K562 (cell line): ENCODE measurements at regions not wholly inside any gene's neighbourhood (a gene's known extent, or its start where the extent isn't known, plus 50 kb on each side); places are given as distances from the start of the nearest gene placed in this dataset.

Source experiments
- ATAC-seq: fragments of 200-7000 bp; cut with Tn5 transposase; 3 replicates; pipeline ENCODE4 v1.9.1; 2020; ENCODE audit warnings: moderate library complexity
- BruUV-seq: library from RNA; stranded (reverse); fragments of 400-500 nt; replicated peaks from 2 replicates; lab custom pipeline; 2021; lab: Mats Ljungman, UMichigan
- CTCF ChIA-PET: fragments of 300-600 bp; formaldehyde crosslinking; extraction: SDS; loops from one replicate; lab custom pipeline; 2021; ENCODE audit warnings: low intra/inter-chr PET ratio; lab: Yijun Ruan, JAX
- POLR2A ChIA-PET: fragments of 300-600, 350-650 bp; sonication (Branson Sonifier 250); formaldehyde crosslinking; extraction: SDS; loops from one replicate; lab custom pipeline; 2021; ENCODE audit warnings: antibody characterized with exemption, inconsistent platforms; lab: Yijun Ruan, JAX
- DNase-seq, 4 experiments: peaks; one replicate each; pipeline versions ENCODE4 v3.0.0 to v3.0.0-alpha.2; 2011 to 2018; ENCODE audit warnings: low spot score in 3 of 4, mixed read lengths in 3 of 4; ENCODE audit errors: extremely low read depth in 1 of 4
- FAIRE-seq: peaks from 2 replicates; lab custom pipeline; 2011; peaks lifted over from hg19 to GRCh38; lab: Jason Lieb, UNC
- H2AFZ ChIP-seq: 2 replicates; pipeline ENCODE4 v1.6.0; 2011; ENCODE audit warnings: low read depth, low read length, control low read depth, inconsistent platforms
- H3K27ac ChIP-seq: fragments of 200-600 bp; 3 replicates; pipeline ENCODE4 v1.8.0; 2011; ENCODE audit warnings: low read depth, mild to moderate bottlenecking, control low read depth, inconsistent platforms, low read length, moderate library complexity, mixed read lengths; ENCODE audit errors: extremely low read depth
- H3K27me3 ChIP-seq, 2 experiments: fragments of 300-600 bp in 1 of 2; 2 replicates in 1 of 2; 3 replicates in 1 of 2; pipeline versions ENCODE4 v1.6.0 to v1.8.0; 2011; ENCODE audit warnings: inconsistent platforms in 2 of 2, low read length in 2 of 2, mild to moderate bottlenecking in 1 of 2, mixed read lengths in 1 of 2, moderate library complexity in 1 of 2; ENCODE audit not compliant: control insufficient read depth in 2 of 2, insufficient read depth in 2 of 2
- H3K36me3 ChIP-seq: fragments of 300-600 bp; 3 replicates; pipeline ENCODE4 v1.8.0; 2011; ENCODE audit warnings: mild to moderate bottlenecking, low read length, inconsistent platforms; ENCODE audit not compliant: control insufficient read depth, insufficient read depth
- H3K4me1 ChIP-seq, 2 experiments: fragments of 200-600 bp in 1 of 2; replicated peaks in 1 of 2; 2 replicates in 1 of 2; 3 replicates in 1 of 2; pipeline versions ENCODE4 v1.5.1 to v1.8.0; 2011; ENCODE audit warnings: inconsistent platforms in 2 of 2, low read length in 2 of 2, mild to moderate bottlenecking in 1 of 2, mixed read lengths in 1 of 2, moderate library complexity in 1 of 2; ENCODE audit not compliant: control insufficient read depth in 2 of 2, insufficient read depth in 2 of 2
- H3K4me2 ChIP-seq: 2 replicates; pipeline ENCODE4 v1.6.1; 2011; ENCODE audit warnings: low read length, control low read depth, inconsistent platforms, mixed read lengths; ENCODE audit not compliant: insufficient read depth
- H3K4me3 ChIP-seq: fragments of 200-600 bp; sonication (generic), shearing (Covaris generic); 2 replicates; pipeline ENCODE4 v1.5.1; 2016; ENCODE audit warnings: control low read depth, inconsistent platforms
- H3K79me2 ChIP-seq: fragments of 200-600 bp; 3 replicates; pipeline ENCODE4 v1.8.0; 2011; ENCODE audit warnings: low read length, inconsistent platforms; ENCODE audit not compliant: control insufficient read depth, insufficient read depth
- H3K9ac ChIP-seq, 2 experiments: 2 replicates each; pipeline versions ENCODE4 v1.6.0 to v1.6.1; 2011; ENCODE audit warnings: low read depth in 2 of 2, low read length in 2 of 2, control low read depth in 1 of 2, inconsistent platforms in 1 of 2, mild to moderate bottlenecking in 1 of 2, mixed read lengths in 1 of 2; ENCODE audit not compliant: insufficient read depth in 1 of 2
- H3K9me1 ChIP-seq: one replicate; pipeline ENCODE4 v1.6.0; 2011; ENCODE audit warnings: inconsistent platforms, mild to moderate bottlenecking, low read length, moderate library complexity; ENCODE audit not compliant: control insufficient read depth, insufficient read depth
- H3K9me3 ChIP-seq: replicated peaks from 2 replicates; pipeline ENCODE4 v1.5.1; 2011; ENCODE audit warnings: low read depth, low read length, inconsistent platforms; ENCODE audit not compliant: control insufficient read depth, insufficient read depth
- H4K20me1 ChIP-seq: replicated peaks from 2 replicates; pipeline ENCODE4 v1.6.1; 2011; ENCODE audit warnings: low read length, inconsistent platforms, mixed read lengths; ENCODE audit not compliant: control insufficient read depth, insufficient read depth
- BHLHE40 ChIP-seq: IDR thresholded peaks from 2 replicates; pipeline ENCODE4 v1.6.1; 2011; ENCODE audit warnings: low read length, improper control_type of control experiment
- CREM ChIP-seq: IDR thresholded peaks from 2 replicates; pipeline ENCODE4 v1.6.1; 2014; ENCODE audit warnings: antibody characterized with exemption, low read depth
- ETS2 ChIP-seq: IDR thresholded peaks from 2 replicates; pipeline ENCODE4 v1.6.1; 2016; ENCODE audit warnings: borderline replicate concordance, missing genetic modification characterization, mild to moderate bottlenecking, moderate library complexity, missing compliant biosample characterization; ENCODE audit not compliant: poor library complexity, severe bottlenecking
- HCFC1 ChIP-seq: IDR thresholded peaks from 2 replicates; pipeline ENCODE4 v1.6.1; 2012; ENCODE audit warnings: low read depth, low read length, improper control_type of control experiment
- HDGF ChIP-seq: fragments of 450-650 bp; IDR thresholded peaks from 2 replicates; pipeline ENCODE4 v1.6.1; 2016
- KLF16 ChIP-seq: IDR thresholded peaks from 2 replicates; pipeline ENCODE4 v1.6.1; 2016; ENCODE audit warnings: antibody characterized with exemption
- MED1 ChIP-seq: sonication (generic); formaldehyde crosslinking; IDR thresholded peaks from 2 replicates; pipeline ENCODE4 v1.8.1; 2023; ENCODE audit warnings: missing genetic modification reagents, borderline replicate concordance
- WGBS: fragments of 100-300 bp; shearing (Covaris generic); methylation state at CpG from one replicate; pipeline ENCODE4 v1.1.6; 2016; ENCODE audit warnings: low coverage, mixed read lengths; ENCODE audit not compliant: insufficient coverage; ENCODE audit errors: missing lambda C conversion rate; 5-methylcytosine and 5-hydroxymethylcytosine counted together
- in situ Hi-C: fragments of 300-500 bp; cut with MboI; formaldehyde crosslinking; loops from 4 replicates; pipeline ENCODE4 v1.15.0; 2018; ENCODE audit warnings: inconsistent platforms, mixed read lengths
- intact Hi-C: fragments of 100-400 bp; cut with micrococcal nuclease; formaldehyde crosslinking; loops from 2 replicates; pipeline ENCODE4 v1.14.2; 2022
- TF ChIP-seq, protein P1 (sequence below), 3 experiments: IDR thresholded peaks in 2 of 3; conservative IDR thresholded peaks in 1 of 3; 2 replicates each; pipeline ENCODE4 v1.5.1; 2011 to 2012; ENCODE audit warnings: low read length in 3 of 3, mild to moderate bottlenecking in 3 of 3, control low read depth in 2 of 3, improper control_type of control experiment in 1 of 3, inconsistent platforms in 1 of 3, low read depth in 1 of 3, mixed read lengths in 1 of 3, moderate library complexity in 1 of 3; ENCODE audit not compliant: insufficient read depth in 2 of 3
- TF ChIP-seq, protein P2 (sequence below): sonication (generic); formaldehyde crosslinking; IDR thresholded peaks from 2 replicates; pipeline ENCODE4 v1.8.0; 2022; ENCODE audit warnings: missing genetic modification reagents, mild to moderate bottlenecking, moderate library complexity, borderline replicate concordance
- TF ChIP-seq, protein P3 (sequence below): sonication (generic); formaldehyde crosslinking; IDR thresholded peaks from 2 replicates; pipeline ENCODE4 v1.8.1; 2023; ENCODE audit warnings: mild to moderate bottlenecking, missing genetic modification reagents, moderate library complexity
- TF ChIP-seq, protein P4 (sequence below): fragments of 450-650 bp; IDR thresholded peaks from 2 replicates; pipeline ENCODE4 v1.6.1; 2018; ENCODE audit not compliant: partially characterized antibody

DNA sequence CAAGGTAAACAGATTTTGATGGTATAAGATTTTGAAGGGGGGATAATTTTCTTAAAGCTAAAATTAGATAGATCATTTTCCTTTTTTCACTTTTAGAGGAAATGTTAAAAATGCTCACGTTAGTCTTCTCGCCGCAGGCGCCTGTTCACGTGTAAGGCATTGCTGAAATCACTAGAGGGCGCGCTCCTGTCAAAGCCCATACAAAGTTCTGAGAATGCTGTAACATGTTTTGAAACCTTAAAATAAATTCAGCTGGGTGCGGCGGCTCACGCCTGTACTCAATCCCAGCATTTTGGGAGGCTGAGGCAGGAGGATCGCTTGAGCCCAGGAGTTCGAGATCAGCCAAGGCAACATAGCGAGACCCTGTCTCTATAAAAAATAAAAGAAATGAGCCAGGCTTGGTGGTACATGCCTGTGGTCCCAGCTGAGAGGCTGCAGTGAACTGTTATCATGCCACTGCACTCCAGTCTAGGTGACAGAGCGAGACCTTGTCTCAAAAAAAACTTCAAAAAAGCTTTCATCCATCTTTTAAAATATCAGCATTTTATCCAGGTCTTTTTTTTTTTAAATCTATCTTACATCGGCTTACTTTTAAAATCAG, 138.0 kb downstream of the RBMX2 start:
- Histone ChIP-seq H3K9me3 (no peaks in the 10 kb centered on the region), H3K9ac (peak overlapping the region in 1 of 2 experiments; percentile 2; a peak in 1 of 4 replicates), H3K27ac (no peak overlapping the region), H3K4me3 (no peak overlapping the region), H4K20me1 (no peaks in the 10 kb centered on the region), H3K27me3 (peaks cover 0 to 6% of the 10 kb centered on the region in 2 experiments; a peak in 1 of 5 replicates), H3K9me1 (no peaks in the 10 kb centered on the region), H3K79me2 (no peaks in the 10 kb centered on the region), H3K36me3 (no peaks in the 10 kb centered on the region), H3K4me2 (no peak overlapping the region; the same call in 1 of the 2 replicates), H3K4me1 (no peaks in the 10 kb centered on the region; a peak in 1 of 5 replicates), H2AFZ (0 out of 2 replicates have a peak overlapping the region, but pooled peaks have one; percentile 63)
- intact Hi-C loops (loop anchor here (2.0 to 5.0 kb wide), 3 partner anchors 148 to 377 kb away; no protein-coding TSS in a partner anchor), in situ Hi-C loops (loop anchor here (10.0 kb wide), 1 partner anchor 375 kb away; no protein-coding TSS in a partner anchor)
- peak; percentile 87 for ATAC-seq
- POLR2A ChIA-PET = interaction anchor here (0.6 kb wide), 1 partner anchor 10 kb away, joined by 3 read pairs; no protein-coding TSS in a partner anchor
- CTCF ChIA-PET = interaction anchor here (0.7 to 0.9 kb wide), 2 partner anchors 209 to 376 kb away, joined by 3 read pairs; no protein-coding TSS in a partner anchor
- FAIRE-seq = peak; percentile 64
- 2% methylated on average over 15 of the region's 15 CpGs for WGBS
- BruUV-seq = no TSS peak
- DNase-seq = peak; percentile 43 to 76 (median 46)
- TF ChIP-seq, protein P1, sequence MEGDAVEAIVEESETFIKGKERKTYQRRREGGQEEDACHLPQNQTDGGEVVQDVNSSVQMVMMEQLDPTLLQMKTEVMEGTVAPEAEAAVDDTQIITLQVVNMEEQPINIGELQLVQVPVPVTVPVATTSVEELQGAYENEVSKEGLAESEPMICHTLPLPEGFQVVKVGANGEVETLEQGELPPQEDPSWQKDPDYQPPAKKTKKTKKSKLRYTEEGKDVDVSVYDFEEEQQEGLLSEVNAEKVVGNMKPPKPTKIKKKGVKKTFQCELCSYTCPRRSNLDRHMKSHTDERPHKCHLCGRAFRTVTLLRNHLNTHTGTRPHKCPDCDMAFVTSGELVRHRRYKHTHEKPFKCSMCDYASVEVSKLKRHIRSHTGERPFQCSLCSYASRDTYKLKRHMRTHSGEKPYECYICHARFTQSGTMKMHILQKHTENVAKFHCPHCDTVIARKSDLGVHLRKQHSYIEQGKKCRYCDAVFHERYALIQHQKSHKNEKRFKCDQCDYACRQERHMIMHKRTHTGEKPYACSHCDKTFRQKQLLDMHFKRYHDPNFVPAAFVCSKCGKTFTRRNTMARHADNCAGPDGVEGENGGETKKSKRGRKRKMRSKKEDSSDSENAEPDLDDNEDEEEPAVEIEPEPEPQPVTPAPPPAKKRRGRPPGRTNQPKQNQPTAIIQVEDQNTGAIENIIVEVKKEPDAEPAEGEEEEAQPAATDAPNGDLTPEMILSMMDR (IDR thresholded peaks at IDR 0.05 in 2 of 3, conservative IDR thresholded peaks at IDR 0.05 in 1 of 3; ENCODE audit: insufficient read depth in 2 of 3, low read depth in 1 of 3, low read length in 3 of 3) = peak; percentile 71 to 75 (median 73)
- TF ChIP-seq, protein P2, sequence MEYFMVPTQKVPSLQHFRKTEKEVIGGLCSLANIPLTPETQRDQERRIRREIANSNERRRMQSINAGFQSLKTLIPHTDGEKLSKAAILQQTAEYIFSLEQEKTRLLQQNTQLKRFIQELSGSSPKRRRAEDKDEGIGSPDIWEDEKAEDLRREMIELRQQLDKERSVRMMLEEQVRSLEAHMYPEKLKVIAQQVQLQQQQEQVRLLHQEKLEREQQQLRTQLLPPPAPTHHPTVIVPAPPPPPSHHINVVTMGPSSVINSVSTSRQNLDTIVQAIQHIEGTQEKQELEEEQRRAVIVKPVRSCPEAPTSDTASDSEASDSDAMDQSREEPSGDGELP = peak; percentile 45; the same call in 1 of the 2 replicates
- TF ChIP-seq HCFC1 (no peak), BHLHE40 (0 out of 2 replicates have a peak, but pooled peaks have one; percentile 22), CREM (peak; percentile 31; the same call in 1 of the 2 replicates), ETS2 (tag) (no peak), HDGF (no peak), MED1 (CRISPR knock-in tag) (no peak), KLF16 (0 out of 2 replicates have a peak, but pooled peaks have one; percentile 17)
- TF ChIP-seq, protein P3, sequence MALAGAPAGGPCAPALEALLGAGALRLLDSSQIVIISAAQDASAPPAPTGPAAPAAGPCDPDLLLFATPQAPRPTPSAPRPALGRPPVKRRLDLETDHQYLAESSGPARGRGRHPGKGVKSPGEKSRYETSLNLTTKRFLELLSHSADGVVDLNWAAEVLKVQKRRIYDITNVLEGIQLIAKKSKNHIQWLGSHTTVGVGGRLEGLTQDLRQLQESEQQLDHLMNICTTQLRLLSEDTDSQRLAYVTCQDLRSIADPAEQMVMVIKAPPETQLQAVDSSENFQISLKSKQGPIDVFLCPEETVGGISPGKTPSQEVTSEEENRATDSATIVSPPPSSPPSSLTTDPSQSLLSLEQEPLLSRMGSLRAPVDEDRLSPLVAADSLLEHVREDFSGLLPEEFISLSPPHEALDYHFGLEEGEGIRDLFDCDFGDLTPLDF (CRISPR knock-in tag) = no peak
- TF ChIP-seq, protein P4, sequence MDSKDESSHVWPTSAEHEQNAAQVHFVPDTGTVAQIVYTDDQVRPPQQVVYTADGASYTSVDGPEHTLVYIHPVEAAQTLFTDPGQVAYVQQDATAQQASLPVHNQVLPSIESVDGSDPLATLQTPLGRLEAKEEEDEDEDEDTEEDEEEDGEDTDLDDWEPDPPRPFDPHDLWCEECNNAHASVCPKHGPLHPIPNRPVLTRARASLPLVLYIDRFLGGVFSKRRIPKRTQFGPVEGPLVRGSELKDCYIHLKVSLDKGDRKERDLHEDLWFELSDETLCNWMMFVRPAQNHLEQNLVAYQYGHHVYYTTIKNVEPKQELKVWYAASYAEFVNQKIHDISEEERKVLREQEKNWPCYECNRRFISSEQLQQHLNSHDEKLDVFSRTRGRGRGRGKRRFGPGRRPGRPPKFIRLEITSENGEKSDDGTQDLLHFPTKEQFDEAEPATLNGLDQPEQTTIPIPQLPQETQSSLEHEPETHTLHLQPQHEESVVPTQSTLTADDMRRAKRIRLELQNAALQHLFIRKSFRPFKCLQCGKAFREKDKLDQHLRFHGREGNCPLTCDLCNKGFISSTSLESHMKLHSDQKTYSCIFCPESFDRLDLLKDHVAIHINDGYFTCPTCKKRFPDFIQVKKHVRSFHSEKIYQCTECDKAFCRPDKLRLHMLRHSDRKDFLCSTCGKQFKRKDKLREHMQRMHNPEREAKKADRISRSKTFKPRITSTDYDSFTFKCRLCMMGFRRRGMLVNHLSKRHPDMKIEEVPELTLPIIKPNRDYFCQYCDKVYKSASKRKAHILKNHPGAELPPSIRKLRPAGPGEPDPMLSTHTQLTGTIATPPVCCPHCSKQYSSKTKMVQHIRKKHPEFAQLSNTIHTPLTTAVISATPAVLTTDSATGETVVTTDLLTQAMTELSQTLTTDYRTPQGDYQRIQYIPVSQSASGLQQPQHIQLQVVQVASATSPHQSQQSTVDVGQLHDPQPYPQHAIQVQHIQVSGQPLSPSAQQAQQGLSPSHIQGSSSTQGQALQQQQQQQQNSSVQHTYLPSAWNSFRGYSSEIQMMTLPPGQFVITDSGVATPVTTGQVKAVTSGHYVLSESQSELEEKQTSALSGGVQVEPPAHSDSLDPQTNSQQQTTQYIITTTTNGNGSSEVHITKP = peak; percentile 13
